ENCODE measurements at regions not wholly inside any gene's neighbourhood (a gene's known extent, or its start where the extent isn't known, plus 50 kb on each side); places are given as distances from the start of the nearest gene placed in this dataset.

GRCh38 chr17:15119968-15120367, 145.2 kb downstream of the PMP22 start:
- intact Hi-C loops (cut with DNase I): no loop called here
- Histone ChIP-seq H3K27ac (no peak overlapping the region), H3K36me3 (no peaks in the 10 kb centered on the region), H3K4me1 (peaks cover 0 to 15% (median 0%) of the 10 kb centered on the region in 3 donors), H3K27me3 (peaks cover 0 to 97% (median 0%) of the 10 kb centered on the region in 4 donors), H3K4me3 (no peak overlapping the region), H3K9me3 (peaks cover 0 to 8% (median 3%) of the 10 kb centered on the region in 3 donors)
- TF ChIP-seq POLR2A (IDR thresholded peaks at IDR 0.05): no peak
- TF ChIP-seq CTCF (IDR thresholded peaks at IDR 0.05): no peak
- 29 to 32% methylated on average over 3 of the region's 3 CpGs for WGBS, 2 donors
- no peak for DNase-seq

GRCh38 chr17:15117239-15117638, 147.9 kb downstream of the PMP22 start:
- intact Hi-C loops (cut with DNase I): no loop called here
- no peak for DNase-seq
- 36 to 56% methylated on average over 2 of the region's 2 CpGs for WGBS, 2 donors

GRCh38 chr17:15112846-15113617, 152.1 kb downstream of the PMP22 start:
- 41 to 61% methylated on average over 12 to 13 of the region's 13 CpGs for WGBS, 2 donors
- DNase-seq: no peak
- TF ChIP-seq POLR2A (IDR thresholded peaks at IDR 0.05) (no peak), CTCF (IDR thresholded peaks at IDR 0.05) (no peak)
- intact Hi-C loops (cut with DNase I): no loop called here
- Histone ChIP-seq H3K36me3 (no peaks in the 10 kb centered on the region), H3K9me3 (peaks cover 0 to 8% (median 3%) of the 10 kb centered on the region in 3 donors), H3K4me1 (peaks cover 0 to 4% (median 0%) of the 10 kb centered on the region in 3 donors), H3K27ac (no peak overlapping the region), H3K4me3 (no peak overlapping the region), H3K27me3 (peaks cover 0 to 56% (median 0%) of the 10 kb centered on the region in 4 donors)

More at GRCh38 chr17:15117239-15117638, 147.9 kb downstream of the PMP22 start:
- Histone ChIP-seq H3K4me1 (peaks cover 0 to 19% (median 0%) of the 10 kb centered on the region in 3 donors), H3K27me3 (peaks cover 0 to 84% (median 0%) of the 10 kb centered on the region in 4 donors), H3K4me3 (no peak overlapping the region), H3K27ac (no peak overlapping the region), H3K9me3 (peaks cover 0 to 8% (median 3%) of the 10 kb centered on the region in 3 donors), H3K36me3 (no peaks in the 10 kb centered on the region)
- TF ChIP-seq POLR2A (IDR thresholded peaks at IDR 0.05): no peak
- TF ChIP-seq CTCF (IDR thresholded peaks at IDR 0.05): no peak

GRCh38 chr17:15109608-15110007, 155.5 kb downstream of the PMP22 start:
- no peaks in the 10 kb centered on the region for H3K36me3 ChIP-seq
- H3K27me3 ChIP-seq: peaks cover 0 to 25% (median 0%) of the 10 kb centered on the region in 4 donors
- no peak overlapping the region for H3K27ac ChIP-seq
- 58 to 91% methylated on average over 3 of the region's 3 CpGs for WGBS, 2 donors
- TF ChIP-seq POLR2A (IDR thresholded peaks at IDR 0.05) (no peak), CTCF (IDR thresholded peaks at IDR 0.05) (no peak)
- intact Hi-C loops (cut with DNase I): no loop called here
- peaks cover 0 to 4% (median 0%) of the 10 kb centered on the region in 3 donors for H3K4me1 ChIP-seq
- DNase-seq: no peak
- H3K4me3 ChIP-seq: no peak overlapping the region
- no peaks in the 10 kb centered on the region for H3K9me3 ChIP-seq

GRCh38 chr17:15108992-15109391, 156.1 kb downstream of the PMP22 start:
- no peak for DNase-seq
- TF ChIP-seq CTCF (IDR thresholded peaks at IDR 0.05): no peak
- no peak for TF ChIP-seq POLR2A (IDR thresholded peaks at IDR 0.05)
- whole genome bisulfite sequencing, 2 donors: 70 to 73% methylated on average over 3 of the region's 3 CpGs
- Histone ChIP-seq H3K4me1 (peaks cover 0 to 4% (median 0%) of the 10 kb centered on the region in 3 donors), H3K4me3 (no peak overlapping the region), H3K27ac (no peak overlapping the region), H3K36me3 (no peaks in the 10 kb centered on the region), H3K9me3 (no peaks in the 10 kb centered on the region), H3K27me3 (peaks cover 0 to 26% (median 2%) of the 10 kb centered on the region in 4 donors)
- intact Hi-C loops (cut with DNase I): no loop called here
